GM23248 (cell line): ENCODE measurements at regions not wholly inside any gene's neighbourhood (a gene's known extent, or its start where the extent isn't known, plus 50 kb on each side); places are given as distances from the start of the nearest gene placed in this dataset.

Source experiments
- EZH2 ChIP-seq: fragments of 200-600 bp; sonication (generic); IDR thresholded peaks from 2 replicates; pipeline ENCODE4 v1.6.1; 2018; ENCODE audit warnings: antibody characterized with exemption, mild to moderate bottlenecking; ENCODE audit not compliant: insufficient read depth, poor library complexity, severe bottlenecking
- EZH2phosphoT487 ChIP-seq: fragments of 200-600 bp; sonication (generic); IDR thresholded peaks from 2 replicates; pipeline ENCODE4 v1.6.1; 2018; ENCODE audit warnings: antibody characterized with exemption, moderate library complexity, mild to moderate bottlenecking, low read depth; ENCODE audit not compliant: insufficient read depth

- no peak for TF ChIP-seq EZH2
- no peak for TF ChIP-seq EZH2phosphoT487
Observed at GRCh38 chr13:71055644-71056043, 811.4 kb downstream of the DACH1 start.
